ENCODE measurements at regions not wholly inside any gene's neighbourhood (a gene's known extent, or its start where the extent isn't known, plus 50 kb on each side); places are given as distances from the start of the nearest gene placed in this dataset.
"Not testable (repeated sequence)": the region's sequence is repeated elsewhere in the genome, so short reads cannot be mapped to it uniquely, and the experiment has no call there.

DNA sequence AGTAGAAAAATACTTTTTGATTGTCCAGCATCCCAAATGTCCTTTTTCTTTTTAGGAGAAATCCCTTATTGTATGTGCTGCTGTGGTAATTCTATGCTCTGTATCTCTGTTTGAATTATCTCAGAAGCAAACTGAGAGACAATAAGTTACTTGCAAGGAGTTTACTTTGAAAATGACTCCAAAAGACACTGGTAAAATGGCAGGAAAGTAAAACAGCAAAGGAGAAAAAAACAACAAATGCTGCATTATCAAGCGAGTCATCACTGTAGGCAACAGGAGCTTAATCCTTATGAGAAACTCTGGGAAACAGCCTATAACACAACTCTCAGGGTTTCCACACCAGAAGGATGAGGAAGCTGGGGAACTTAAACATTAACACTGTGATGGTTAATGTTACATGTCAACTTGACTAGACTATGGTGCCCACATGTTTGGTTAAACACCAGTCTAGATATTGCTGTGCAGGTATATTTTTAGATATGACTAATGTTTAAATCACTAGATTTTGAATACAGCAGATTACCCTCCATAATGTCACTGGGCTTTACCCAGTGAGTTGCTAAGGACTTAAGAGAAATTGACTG lies 92.6 kb upstream of the GAS1 start:
- Histone ChIP-seq H3K27me3 (ENCODE audit: control insufficient read depth, insufficient read depth, low read length) (no peaks in the 10 kb centered on the region), H3K27ac (ENCODE audit: low read length) (no peak overlapping the region), H3K4me3 (ENCODE audit: low read length) (no peak overlapping the region), H3K36me3 (ENCODE audit: control insufficient read depth, insufficient read depth, low read length) (no peaks in the 10 kb centered on the region), H3K9me3 (ENCODE audit: control insufficient read depth, insufficient read depth, low read length) (no peaks in the 10 kb centered on the region), H3K4me1 (ENCODE audit: control insufficient read depth, insufficient read depth, low read length) (no peaks in the 10 kb centered on the region)
- no peak overlapping the region for H3K4me3 Mint-ChIP-seq
- TF ChIP-seq CTCF (IDR thresholded peaks at IDR 0.05), result no peak
- WGBS (ENCODE audit: insufficient coverage), result 100% methylated on average over 1 of the region's 1 CpG
- peaks cover 7 to 9% of the 10 kb centered on the region in 2 donors for H3K27me3 Mint-ChIP-seq (ENCODE audit: low read depth in 2 of 2)
- no peak for DNase-seq
- no peaks in the 10 kb centered on the region for H3K36me3 Mint-ChIP-seq
- no peaks in the 10 kb centered on the region for H3K4me1 Mint-ChIP-seq
- no peak for ATAC-seq
- intact Hi-C loops (cut with micrococcal nuclease), result no loop called here
- H3K27ac Mint-ChIP-seq, result no peak overlapping the region
- peaks cover 0 to 4% of the 10 kb centered on the region in 2 donors for H3K9me3 Mint-ChIP-seq

DNA sequence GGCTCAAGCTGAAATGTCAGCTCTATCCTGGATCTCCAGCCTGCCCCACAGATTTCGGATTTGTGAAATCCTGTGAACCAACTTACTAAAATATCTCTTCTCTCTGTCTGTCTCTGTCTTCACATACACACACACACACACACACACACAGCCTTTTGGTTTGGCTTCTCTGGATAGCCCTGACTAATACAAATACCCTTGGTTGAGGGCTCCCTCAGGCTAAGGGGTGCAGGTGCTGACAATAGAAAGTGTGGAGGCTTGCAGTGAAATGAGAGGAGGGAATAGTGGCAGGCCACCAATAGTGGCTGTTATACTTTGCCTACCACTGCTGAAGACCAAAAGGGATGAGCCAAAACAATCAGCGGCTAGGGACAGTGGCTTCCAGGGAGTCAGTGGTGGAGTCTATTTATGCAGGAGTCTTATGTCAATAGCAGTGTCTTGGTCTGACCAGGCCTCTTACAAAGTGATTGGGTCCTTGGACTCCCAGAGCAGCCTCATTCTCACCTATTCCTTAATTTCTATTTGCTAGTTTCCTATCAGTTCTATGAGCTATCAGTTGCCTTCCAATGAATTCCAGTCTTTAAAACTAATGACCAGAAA lies 93.2 kb upstream of the GAS1 start:
- H3K36me3 ChIP-seq (ENCODE audit: control insufficient read depth, insufficient read depth, low read length), result no peaks in the 10 kb centered on the region
- H3K9me3 ChIP-seq (ENCODE audit: control insufficient read depth, insufficient read depth, low read length), result no peaks in the 10 kb centered on the region
- Mint-ChIP-seq H3K9me3 (peaks cover 0 to 4% of the 10 kb centered on the region in 2 donors), H3K4me1 (no peaks in the 10 kb centered on the region), H3K36me3 (no peaks in the 10 kb centered on the region), H3K4me3 (no peak overlapping the region), H3K27ac (no peak overlapping the region), H3K27me3 (ENCODE audit: low read depth in 2 of 2) (peaks cover 3 to 7% of the 10 kb centered on the region in 2 donors)
- intact Hi-C loops (cut with micrococcal nuclease), result no loop called here
- DNase-seq (no peak), ATAC-seq (no peak)
- 69% methylated on average over 2 of the region's 2 CpGs for WGBS (ENCODE audit: insufficient coverage)
- no peak for TF ChIP-seq CTCF (IDR thresholded peaks at IDR 0.05)
- no peaks in the 10 kb centered on the region for H3K27me3 ChIP-seq (ENCODE audit: control insufficient read depth, insufficient read depth, low read length)
- H3K27ac ChIP-seq (ENCODE audit: low read length), result no peak overlapping the region
- H3K4me3 ChIP-seq (ENCODE audit: low read length), result no peak overlapping the region
- H3K4me1 ChIP-seq (ENCODE audit: control insufficient read depth, insufficient read depth, low read length), result no peaks in the 10 kb centered on the region

GRCh38 chr9:87041553-87042235 lies 94.4 kb upstream of the GAS1 start:
- WGBS (ENCODE audit: insufficient coverage), result 93% methylated on average over 22 of the region's 29 CpGs
- intact Hi-C loops (cut with micrococcal nuclease); H3K4me1 Mint-ChIP-seq: not testable (repeated sequence)

DNA sequence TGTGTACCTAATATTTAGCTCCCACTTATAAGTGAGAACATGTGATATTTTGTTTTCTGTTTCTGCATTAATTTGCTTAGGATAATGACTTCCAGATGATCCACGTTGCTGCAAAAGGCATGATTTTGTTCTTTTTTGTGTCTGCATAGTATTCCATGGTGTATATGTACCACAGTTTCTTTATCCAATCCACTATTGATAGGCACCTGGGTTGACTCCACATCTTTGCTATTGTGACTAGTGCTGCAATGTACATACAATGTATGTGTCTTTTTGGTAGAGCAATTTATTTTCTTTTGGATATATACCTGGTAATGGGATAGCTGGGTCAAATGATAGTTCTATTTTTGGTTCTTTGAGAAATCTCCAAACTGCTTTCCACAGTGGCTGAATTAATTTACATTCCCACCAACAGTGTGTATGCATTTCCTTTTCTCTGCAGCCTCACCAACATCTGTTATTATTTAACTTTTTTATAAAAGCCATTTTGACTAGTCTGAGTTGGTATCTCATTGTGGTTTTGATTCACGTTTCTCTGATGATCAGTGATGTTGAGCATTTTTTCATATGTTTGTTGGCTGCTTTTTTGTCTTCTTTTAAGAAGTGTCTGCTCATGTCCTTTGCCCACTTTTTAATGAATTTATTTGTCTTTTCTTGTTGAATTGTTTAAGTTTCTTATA lies 102.8 kb upstream of the GAS1 start:
- H3K36me3 ChIP-seq (ENCODE audit: control insufficient read depth, insufficient read depth, low read length); DNase-seq; H3K9me3 ChIP-seq (ENCODE audit: control insufficient read depth, insufficient read depth, low read length); intact Hi-C loops (cut with micrococcal nuclease); H3K27me3 ChIP-seq (ENCODE audit: control insufficient read depth, insufficient read depth, low read length); H3K4me3 Mint-ChIP-seq; H3K4me1 Mint-ChIP-seq; H3K27ac ChIP-seq (ENCODE audit: low read length); ATAC-seq; H3K27ac Mint-ChIP-seq; H3K36me3 Mint-ChIP-seq; H3K4me1 ChIP-seq (ENCODE audit: control insufficient read depth, insufficient read depth, low read length); H3K9me3 Mint-ChIP-seq; H3K4me3 ChIP-seq (ENCODE audit: low read length): not testable (repeated sequence)
- H3K27me3 Mint-ChIP-seq (ENCODE audit: low read depth in 2 of 2), result peaks cover 15 to 19% of the 10 kb centered on the region in 2 donors
- 67% methylated on average over 2 of the region's 2 CpGs for WGBS (ENCODE audit: insufficient coverage)

More at GRCh38 chr9:87041553-87042235, 94.4 kb upstream of the GAS1 start:
- H3K36me3 Mint-ChIP-seq; ATAC-seq; DNase-seq; H3K36me3 ChIP-seq (ENCODE audit: control insufficient read depth, insufficient read depth, low read length); H3K27ac Mint-ChIP-seq; H3K4me3 Mint-ChIP-seq; H3K4me3 ChIP-seq (ENCODE audit: low read length); H3K9me3 Mint-ChIP-seq; H3K27me3 ChIP-seq (ENCODE audit: control insufficient read depth, insufficient read depth, low read length); H3K9me3 ChIP-seq (ENCODE audit: control insufficient read depth, insufficient read depth, low read length); H3K4me1 ChIP-seq (ENCODE audit: control insufficient read depth, insufficient read depth, low read length); H3K27me3 Mint-ChIP-seq (ENCODE audit: low read depth in 2 of 2); H3K27ac ChIP-seq (ENCODE audit: low read length): not testable (repeated sequence)
